GM12878 (cell line): ENCODE measurements at regions not wholly inside any gene's neighbourhood (a gene's known extent, or its start where the extent isn't known, plus 50 kb on each side); places are given as distances from the start of the nearest gene placed in this dataset.
A peak's percentile ranks its signal among the peaks of the same experiment; 100 is the strongest.

Experiments
- CBX5 ChIP-seq: sonication (generic); IDR thresholded peaks from 2 replicates; pipeline ENCODE4 v1.6.1; 2016; ENCODE audit warnings: low read depth, moderate library complexity, mild to moderate bottlenecking, inconsistent platforms
- CHD4 ChIP-seq: fragments of 200-600 bp; sonication (generic); IDR thresholded peaks from 2 replicates; pipeline ENCODE4 v1.6.1; 2016; ENCODE audit warnings: mild to moderate bottlenecking
- CUX1 ChIP-seq: IDR thresholded peaks from 2 replicates; pipeline ENCODE4 v1.6.1; 2012; ENCODE audit warnings: improper control_type of control experiment, low read depth, low read length; ENCODE audit not compliant: insufficient replicate concordance
- DPF2 ChIP-seq: fragments of 450-650 bp; IDR thresholded peaks from 2 replicates; pipeline ENCODE4 v1.6.1; 2017; ENCODE audit warnings: mild to moderate bottlenecking
- GABPA ChIP-seq: IDR thresholded peaks from 2 replicates; pipeline ENCODE4 v1.6.1; 2014; ENCODE audit warnings: antibody characterized with exemption, low read depth, mild to moderate bottlenecking, inconsistent platforms
- HDGF ChIP-seq: fragments of 450-650 bp; IDR thresholded peaks from 2 replicates; pipeline ENCODE4 v1.6.1; 2016; ENCODE audit warnings: antibody characterized with exemption
- IKZF1 ChIP-seq: fragments of 450-650 bp; conservative IDR thresholded peaks from 2 replicates; pipeline ENCODE4 v1.6.1; 2017; ENCODE audit warnings: antibody characterized with exemption, mild to moderate bottlenecking
- IRF4 ChIP-seq: IDR thresholded peaks from 2 replicates; pipeline ENCODE4 v1.6.1; 2011; ENCODE audit warnings: low read depth, low read length
- PAX5 ChIP-seq: IDR thresholded peaks from 2 replicates; pipeline ENCODE4 v1.6.1; 2011; ENCODE audit warnings: low read depth, low read length, borderline replicate concordance
- POLR2A ChIP-seq: IDR thresholded peaks from 2 replicates; pipeline ENCODE4 v1.6.1; 2011; ENCODE audit warnings: low read depth, mild to moderate bottlenecking, low read length
- RUNX3 ChIP-seq: IDR thresholded peaks from 2 replicates; pipeline ENCODE4 v1.6.1; 2012; ENCODE audit warnings: low read length, inconsistent platforms
- SP1 ChIP-seq: IDR thresholded peaks from one replicate; pipeline ENCODE4 v1.6.1; 2011; ENCODE audit warnings: low read depth, low read length
- STAT3 ChIP-seq: IDR thresholded peaks from 2 replicates; pipeline ENCODE4 v1.6.1; 2011; ENCODE audit warnings: low read depth, low read length, improper control_type of control experiment
- SUZ12 ChIP-seq: fragments of 200-600 bp; sonication (generic); IDR thresholded peaks from one replicate; pipeline ENCODE4 v1.6.1; 2018; ENCODE audit warnings: antibody characterized with exemption, mild to moderate bottlenecking; ENCODE audit not compliant: unreplicated experiment
- TCF3 ChIP-seq: IDR thresholded peaks from 2 replicates; pipeline ENCODE4 v1.6.1; 2012; ENCODE audit warnings: low read depth, mild to moderate bottlenecking, low read length, borderline replicate concordance; ENCODE audit not compliant: insufficient read depth

- TF ChIP-seq GABPA (no peak), DPF2 (no peak), POLR2A (no peak), HDGF (no peak), RUNX3 (peak; percentile 56; the same call in 1 of the 2 replicates), SUZ12 (no peak), PAX5 (no peak), CBX5 (no peak), CUX1 (no peak), IKZF1 (0 out of 2 replicates have a peak, but pooled peaks have one; percentile 6), CHD4 (no peak), STAT3 (no peak), SP1 (no peak), TCF3 (no peak), IRF4 (no peak)
- TF ChIP-seq, all 136 proteins: peak for 4
Measured at GRCh38 chr6:34646714-34647113, 49.9 kb downstream of the ILRUN start (continued).
